Spleen (tissue), 7 donors: ENCODE measurements at regions not wholly inside any gene's neighbourhood (a gene's known extent, or its start where the extent isn't known, plus 50 kb on each side); places are given as distances from the start of the nearest gene placed in this dataset.

ENCODE experiments used
- CTCF ChIP-seq, 11 experiments: fragments of 200-600 bp in 7 of 11; fragments of 450-650 bp in 4 of 11; sonication (generic) in 4 of 11; IDR thresholded peaks in 8 of 11; conservative IDR thresholded peaks in 3 of 11; 1 replicate in 7 of 11; 2 replicates in 4 of 11; pipeline versions ENCODE4 v1.4.0 to v1.8.0; 2016 to 2021; ENCODE audit warnings: antibody characterized with exemption in 11 of 11, inconsistent platforms in 4 of 11, mild to moderate bottlenecking in 1 of 11
- POLR2A ChIP-seq, 3 donors: fragments of 450-650 bp; IDR thresholded peaks; one replicate each; pipeline ENCODE4 v1.5.1; 2017; ENCODE audit warnings: antibody characterized with exemption in 3 of 3, mild to moderate bottlenecking in 1 of 3
- POLR2AphosphoS5 ChIP-seq, 3 donors: sonication (generic); formaldehyde crosslinking; IDR thresholded peaks; one replicate each; pipeline ENCODE4 v1.5.1; 2017; ENCODE audit warnings: antibody characterized with exemption in 3 of 3
- donor health status: DM: no; HTN: no; CAD: no; lungs with moderate emphysema.
- donor health status: DM: no; HTN: no; CAD: no.
- donor health status: DM: no; HTN: no; CAD: no.

- TF ChIP-seq CTCF (IDR thresholded peaks at IDR 0.05 in 8 of 11, conservative IDR thresholded peaks at IDR 0.05 in 3 of 11) (no peak), POLR2A (IDR thresholded peaks at IDR 0.05) (no peak), POLR2AphosphoS5 (IDR thresholded peaks at IDR 0.05) (no peak)
Observed at GRCh38 chr4:100797791-100798190, 280.0 kb upstream of the EMCN start.
